Gastrocnemius medialis (tissue), 4 donors: ENCODE measurements at regions not wholly inside any gene's neighbourhood (a gene's known extent, or its start where the extent isn't known, plus 50 kb on each side); places are given as distances from the start of the nearest gene placed in this dataset.
"Not testable (repeated sequence)": the region's sequence is repeated elsewhere in the genome, so short reads cannot be mapped to it uniquely, and the experiment has no call there.

Source experiments
- ATAC-seq, 2 donors: fragments of 150-250 bp; one replicate each; pipeline ENCODE4 v1.9.1; 2016
- DNase-seq, 2 donors: peaks; one replicate each; pipeline ENCODE4 v3.0.0-alpha.2; 2019
- H3K27ac ChIP-seq, 4 donors: fragments of 200-600 bp; sonication (generic); 1 replicate in 1 of 4; 2 replicates in 3 of 4; pipeline ENCODE4 v1.5.1; 2016 to 2018; ENCODE audit warnings: mild to moderate bottlenecking in 2 of 4, moderate library complexity in 1 of 4
- H3K27me3 ChIP-seq, 3 donors: fragments of 200-600 bp; sonication (generic) in 2 of 3; 1 replicate in 1 of 3; 2 replicates in 2 of 3; pipeline versions ENCODE4 v1.5.1 to v1.6.0; 2016 to 2019; ENCODE audit warnings: mild to moderate bottlenecking in 1 of 3, moderate library complexity in 1 of 3
- H3K36me3 ChIP-seq, 2 donors: fragments of 200-600 bp; sonication (generic) in 1 of 2; one replicate each; pipeline ENCODE4 v1.5.1; 2017 to 2018
- H3K4me1 ChIP-seq, 2 donors: fragments of 200-600 bp; sonication (generic) in 1 of 2; one replicate each; pipeline ENCODE4 v1.5.1; 2016 to 2017; ENCODE audit warnings: mild to moderate bottlenecking in 2 of 2
- H3K4me3 ChIP-seq, 4 donors: fragments of 200-600 bp; sonication (generic) in 3 of 4; 1 replicate in 1 of 4; 2 replicates in 3 of 4; pipeline ENCODE4 v1.5.1; 2016 to 2019; ENCODE audit warnings: mild to moderate bottlenecking in 2 of 4
- H3K9me3 ChIP-seq, 3 donors: fragments of 200-600 bp; sonication (generic) in 2 of 3; 1 replicate in 1 of 3; 2 replicates in 2 of 3; pipeline ENCODE4 v1.5.1; 2016 to 2019
- CTCF ChIP-seq, 5 experiments: fragments of 450-650 bp in 3 of 5; fragments of 200-600 bp in 2 of 5; sonication (generic) in 2 of 5; IDR thresholded peaks in 4 of 5; conservative IDR thresholded peaks in 1 of 5; 1 replicate in 4 of 5; 2 replicates in 1 of 5; pipeline ENCODE4 v1.5.1; 2016 to 2019; ENCODE audit warnings: antibody characterized with exemption in 5 of 5, mild to moderate bottlenecking in 3 of 5, moderate library complexity in 3 of 5
- POLR2A ChIP-seq, 2 donors: fragments of 450-650 bp; IDR thresholded peaks; one replicate each; pipeline ENCODE4 v1.6.1; 2017; ENCODE audit warnings: antibody characterized with exemption in 2 of 2, mild to moderate bottlenecking in 2 of 2, moderate library complexity in 2 of 2
- in situ Hi-C, 4 donors: fragments of 200-750 bp; cut with MboI; loops; one replicate each; pipeline versions ENCODE4 v1.15.0 to v1.8.0; 2017; ENCODE audit warnings: low sequenced_read_pairs in 4 of 4
- intact Hi-C: fragments of 100-400 bp; cut with DNase I; formaldehyde crosslinking; loops from one replicate; pipeline ENCODE4 v1.15.1; 2023; ENCODE audit warnings: low total_unique reads

GRCh38 chr7:19914866-19915265, 141.4 kb upstream of the TMEM196 start:
- Histone ChIP-seq H3K27me3 (no peaks in the 10 kb centered on the region), H3K27ac (no peak overlapping the region), H3K4me3 (no peak overlapping the region), H3K36me3 (no peaks in the 10 kb centered on the region), H3K4me1 (no peaks in the 10 kb centered on the region), H3K9me3 (no peaks in the 10 kb centered on the region)
- intact Hi-C loops (no loop called here), in situ Hi-C loops (no loop called here)
- DNase-seq (no peak), ATAC-seq (no peak)
- TF ChIP-seq POLR2A (IDR thresholded peaks at IDR 0.05) (no peak), CTCF (IDR thresholded peaks at IDR 0.05 in 4 of 5, conservative IDR thresholded peaks at IDR 0.05 in 1 of 5) (no peak)

DNA sequence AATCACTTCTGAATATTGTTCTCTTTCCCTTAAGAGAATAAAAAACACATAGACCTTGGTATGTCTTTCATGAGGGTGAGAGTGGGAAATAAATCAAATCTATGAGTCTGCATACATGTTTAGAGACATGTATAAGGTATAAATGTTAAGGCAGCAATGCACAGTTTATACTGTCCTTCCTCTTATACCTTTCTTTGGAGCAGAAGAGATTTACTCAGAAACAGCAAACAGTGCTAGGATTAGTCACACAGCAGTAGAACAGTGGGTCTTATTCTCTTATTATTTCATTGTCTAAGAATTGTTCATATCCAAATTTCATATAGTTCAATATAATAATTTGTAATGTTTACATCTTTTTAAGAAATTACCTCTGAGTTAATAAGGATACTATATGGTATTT, 126.7 kb upstream of the TMEM196 start:
- TF ChIP-seq CTCF (IDR thresholded peaks at IDR 0.05 in 4 of 5, conservative IDR thresholded peaks at IDR 0.05 in 1 of 5), result no peak
- TF ChIP-seq POLR2A (IDR thresholded peaks at IDR 0.05), result no peak
- no peak for DNase-seq
- Histone ChIP-seq H3K4me3 (no peak overlapping the region), H3K27ac (no peak overlapping the region), H3K9me3 (no peaks in the 10 kb centered on the region), H3K4me1 (no peaks in the 10 kb centered on the region), H3K36me3 (no peaks in the 10 kb centered on the region), H3K27me3 (no peaks in the 10 kb centered on the region)
- in situ Hi-C loops (no loop called here), intact Hi-C loops (no loop called here)
- ATAC-seq, result no peak

- TF ChIP-seq CTCF (IDR thresholded peaks at IDR 0.05 in 4 of 5, conservative IDR thresholded peaks at IDR 0.05 in 1 of 5) (no peak), POLR2A (IDR thresholded peaks at IDR 0.05) (no peak)
- Histone ChIP-seq H3K36me3 (no peaks in the 10 kb centered on the region), H3K27me3 (no peaks in the 10 kb centered on the region), H3K4me1 (no peaks in the 10 kb centered on the region), H3K4me3 (no peak overlapping the region), H3K27ac (no peak overlapping the region), H3K9me3 (no peaks in the 10 kb centered on the region)
- intact Hi-C loops, result no loop called here
- in situ Hi-C loops, result no loop called here
- ATAC-seq (no peak), DNase-seq (no peak)
Measured at GRCh38 chr7:19899529-19899928, 126.1 kb upstream of the TMEM196 start.

DNA sequence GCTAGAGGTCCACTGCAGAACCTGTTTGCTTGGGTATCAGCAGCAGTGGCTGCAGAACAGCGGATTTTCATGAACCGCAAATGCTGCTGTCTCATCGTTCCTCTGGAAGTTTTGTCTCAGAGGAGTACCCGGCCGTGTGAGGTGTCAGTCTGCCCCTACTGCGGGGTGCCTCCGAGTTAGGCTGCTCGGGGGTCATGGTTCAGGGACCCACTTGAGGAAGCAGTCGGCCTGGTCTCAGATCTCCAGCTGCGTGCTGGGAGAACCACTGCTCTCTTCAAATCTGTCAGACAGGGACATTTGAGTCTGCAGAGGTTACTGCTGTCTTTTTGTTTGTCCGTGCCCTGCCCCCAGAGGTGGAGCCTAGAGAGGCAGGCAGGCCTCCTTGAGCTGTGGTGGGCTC, 109.5 kb upstream of the TMEM196 start:
- H3K4me1 ChIP-seq, intact Hi-C loops, H3K9me3 ChIP-seq, H3K27ac ChIP-seq, in situ Hi-C loops, H3K36me3 ChIP-seq, ATAC-seq, DNase-seq, H3K27me3 ChIP-seq, H3K4me3 ChIP-seq: not testable (repeated sequence)

GRCh38 chr7:19872094-19872493, 98.7 kb upstream of the TMEM196 start:
- DNase-seq (no peak), ATAC-seq (no peak)
- Histone ChIP-seq H3K9me3 (no peaks in the 10 kb centered on the region), H3K4me3 (no peak overlapping the region), H3K27ac (no peak overlapping the region), H3K36me3 (no peaks in the 10 kb centered on the region), H3K4me1 (no peaks in the 10 kb centered on the region), H3K27me3 (no peaks in the 10 kb centered on the region)
- intact Hi-C loops (no loop called here), in situ Hi-C loops (no loop called here)
- TF ChIP-seq CTCF (IDR thresholded peaks at IDR 0.05 in 4 of 5, conservative IDR thresholded peaks at IDR 0.05 in 1 of 5), result no peak
- no peak for TF ChIP-seq POLR2A (IDR thresholded peaks at IDR 0.05)
